ENCODE measurements at regions not wholly inside any gene's neighbourhood (a gene's known extent, or its start where the extent isn't known, plus 50 kb on each side); places are given as distances from the start of the nearest gene placed in this dataset.

DNA sequence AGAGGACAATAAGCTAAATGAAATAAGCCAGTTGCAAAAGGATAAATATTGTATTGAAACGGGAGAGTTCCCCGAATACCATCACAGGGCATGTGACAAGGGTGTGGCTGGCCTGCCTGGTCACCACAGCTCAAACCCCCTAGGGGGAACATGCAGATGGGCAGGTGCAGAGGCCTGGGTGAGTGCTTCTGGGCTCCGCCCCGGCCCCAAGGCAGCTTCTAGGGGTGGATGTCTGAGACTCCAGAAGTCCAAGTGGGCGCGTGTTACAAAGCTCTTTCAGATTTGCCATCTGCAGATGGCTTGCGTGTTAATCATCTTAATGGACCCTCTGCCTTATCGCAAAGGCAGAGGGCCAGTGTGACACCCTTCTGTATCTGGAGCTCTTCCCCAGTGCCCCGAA is 559.2 kb upstream of the IMPG1 start:
- Mint-ChIP-seq H3K27me3 (no peaks in the 10 kb centered on the region), H3K4me1 (ENCODE audit: low read depth) (no peaks in the 10 kb centered on the region), H3K27ac (no peak overlapping the region), H3K9me3 (peaks cover 6% of the 10 kb centered on the region), H3K4me3 (no peak overlapping the region), H3K36me3 (ENCODE audit: low read depth) (no peaks in the 10 kb centered on the region)
- no peaks in the 10 kb centered on the region for H3K27me3 ChIP-seq (ENCODE audit: control insufficient read depth in 1 of 2, insufficient read depth in 2 of 2, low read length in 2 of 2)
- intact Hi-C loops (cut with DNase I, micrococcal nuclease), result no loop called here
- TF ChIP-seq, protein P1, sequence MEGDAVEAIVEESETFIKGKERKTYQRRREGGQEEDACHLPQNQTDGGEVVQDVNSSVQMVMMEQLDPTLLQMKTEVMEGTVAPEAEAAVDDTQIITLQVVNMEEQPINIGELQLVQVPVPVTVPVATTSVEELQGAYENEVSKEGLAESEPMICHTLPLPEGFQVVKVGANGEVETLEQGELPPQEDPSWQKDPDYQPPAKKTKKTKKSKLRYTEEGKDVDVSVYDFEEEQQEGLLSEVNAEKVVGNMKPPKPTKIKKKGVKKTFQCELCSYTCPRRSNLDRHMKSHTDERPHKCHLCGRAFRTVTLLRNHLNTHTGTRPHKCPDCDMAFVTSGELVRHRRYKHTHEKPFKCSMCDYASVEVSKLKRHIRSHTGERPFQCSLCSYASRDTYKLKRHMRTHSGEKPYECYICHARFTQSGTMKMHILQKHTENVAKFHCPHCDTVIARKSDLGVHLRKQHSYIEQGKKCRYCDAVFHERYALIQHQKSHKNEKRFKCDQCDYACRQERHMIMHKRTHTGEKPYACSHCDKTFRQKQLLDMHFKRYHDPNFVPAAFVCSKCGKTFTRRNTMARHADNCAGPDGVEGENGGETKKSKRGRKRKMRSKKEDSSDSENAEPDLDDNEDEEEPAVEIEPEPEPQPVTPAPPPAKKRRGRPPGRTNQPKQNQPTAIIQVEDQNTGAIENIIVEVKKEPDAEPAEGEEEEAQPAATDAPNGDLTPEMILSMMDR (IDR thresholded peaks at IDR 0.05), result no peak
- CTCF ChIA-PET, result no interaction called here
- peaks cover 0 to 29% of the 10 kb centered on the region in 2 experiments for H3K9me3 ChIP-seq (ENCODE audit: control insufficient read depth in 1 of 2, insufficient read depth in 1 of 2, low read length in 2 of 2)
- ATAC-seq (ENCODE audit: poor library complexity) (no peak), DNase-seq (no peak)
- no peaks in the 10 kb centered on the region for H3K36me3 ChIP-seq (ENCODE audit: insufficient read depth, low read length)
- no peaks in the 10 kb centered on the region for H3K4me1 ChIP-seq (ENCODE audit: insufficient read depth, low read length)
- H3K4me3 ChIP-seq (ENCODE audit: low read length), result no peak overlapping the region
- POLR2A ChIA-PET, result no interaction called here
- no peak overlapping the region for H3K27ac ChIP-seq (ENCODE audit: low read depth in 1 of 2, low read length in 2 of 2)

DNA sequence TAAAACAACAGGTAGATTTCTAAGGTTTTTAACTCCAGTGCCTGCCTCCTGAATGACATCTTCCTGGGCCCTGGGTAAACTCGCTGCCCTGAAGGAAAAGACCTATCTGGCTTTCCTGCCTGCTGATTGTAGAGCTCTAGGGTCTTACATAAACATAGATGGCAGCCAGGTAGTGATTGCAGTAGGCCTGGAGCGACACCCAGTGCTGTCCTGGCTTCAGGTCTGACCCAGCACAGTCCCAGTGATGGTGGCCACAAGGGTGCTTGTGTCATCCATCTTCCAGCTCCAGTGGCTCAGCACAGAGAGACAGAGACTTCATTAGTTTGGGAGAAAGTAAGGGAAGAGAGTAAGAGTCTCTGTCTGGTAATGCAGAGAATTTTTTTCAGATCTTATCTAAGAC is 542.9 kb upstream of the IMPG1 start:
- Histone ChIP-seq H3K9me3 (ENCODE audit: control insufficient read depth in 1 of 2, insufficient read depth in 1 of 2, low read length in 2 of 2) (no peaks in the 10 kb centered on the region), H3K27ac (ENCODE audit: low read depth in 1 of 2, low read length in 2 of 2) (no peak overlapping the region), H3K27me3 (ENCODE audit: control insufficient read depth in 1 of 2, insufficient read depth in 2 of 2, low read length in 2 of 2) (no peaks in the 10 kb centered on the region), H3K4me1 (ENCODE audit: insufficient read depth, low read length) (no peaks in the 10 kb centered on the region), H3K36me3 (ENCODE audit: insufficient read depth, low read length) (no peaks in the 10 kb centered on the region), H3K4me3 (ENCODE audit: low read length) (no peak overlapping the region)
- no peak overlapping the region for H3K27ac Mint-ChIP-seq
- no peaks in the 10 kb centered on the region for H3K27me3 Mint-ChIP-seq
- intact Hi-C loops (cut with DNase I, micrococcal nuclease), result no loop called here
- TF ChIP-seq, protein P1 (IDR thresholded peaks at IDR 0.05), result no peak
- no peak for DNase-seq
- CTCF ChIA-PET, result no interaction called here
- no peak overlapping the region for H3K4me3 Mint-ChIP-seq
- H3K4me1 Mint-ChIP-seq (ENCODE audit: low read depth), result no peaks in the 10 kb centered on the region
- no peak for ATAC-seq (ENCODE audit: poor library complexity)
- POLR2A ChIA-PET, result no interaction called here
- H3K36me3 Mint-ChIP-seq (ENCODE audit: low read depth), result no peaks in the 10 kb centered on the region
- peaks cover 2% of the 10 kb centered on the region for H3K9me3 Mint-ChIP-seq

DNA sequence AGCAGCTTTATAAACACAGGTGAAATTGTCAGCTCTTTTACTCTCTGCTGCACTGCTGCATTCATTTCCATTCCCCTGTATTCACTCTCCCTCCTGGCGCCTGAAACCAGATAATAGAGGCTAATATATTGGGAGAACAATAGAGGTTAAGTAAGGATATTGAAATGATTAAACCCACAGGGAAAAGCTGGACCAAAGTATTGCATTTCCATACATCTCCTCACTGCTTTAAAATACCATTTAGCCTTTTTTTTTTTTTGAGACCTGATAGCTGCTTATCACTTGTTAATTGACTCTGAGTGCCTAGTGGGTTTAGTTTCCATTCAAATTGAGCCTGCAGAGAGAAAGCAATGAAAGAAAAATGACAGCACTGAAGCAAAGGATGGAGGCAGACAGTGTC is 540.5 kb upstream of the IMPG1 start:
- no peaks in the 10 kb centered on the region for H3K27me3 ChIP-seq (ENCODE audit: control insufficient read depth in 1 of 2, insufficient read depth in 2 of 2, low read length in 2 of 2)
- H3K36me3 Mint-ChIP-seq (ENCODE audit: low read depth), result no peaks in the 10 kb centered on the region
- no peaks in the 10 kb centered on the region for H3K27me3 Mint-ChIP-seq
- TF ChIP-seq, protein P1 (IDR thresholded peaks at IDR 0.05), result no peak
- peaks cover 2% of the 10 kb centered on the region for H3K9me3 Mint-ChIP-seq
- no peak for ATAC-seq (ENCODE audit: poor library complexity)
- H3K9me3 ChIP-seq (ENCODE audit: control insufficient read depth in 1 of 2, insufficient read depth in 1 of 2, low read length in 2 of 2), result peaks cover 0 to 5% of the 10 kb centered on the region in 2 experiments
- no peak overlapping the region for H3K27ac Mint-ChIP-seq
- no peak overlapping the region for H3K27ac ChIP-seq (ENCODE audit: low read depth in 1 of 2, low read length in 2 of 2)
- CTCF ChIA-PET, result no interaction called here
- intact Hi-C loops (cut with DNase I, micrococcal nuclease), result no loop called here
- no peaks in the 10 kb centered on the region for H3K4me1 Mint-ChIP-seq (ENCODE audit: low read depth)
- DNase-seq, result no peak
- H3K4me3 ChIP-seq (ENCODE audit: low read length), result no peak overlapping the region
- H3K4me1 ChIP-seq (ENCODE audit: insufficient read depth, low read length), result no peaks in the 10 kb centered on the region
- H3K4me3 Mint-ChIP-seq, result no peak overlapping the region
- POLR2A ChIA-PET, result no interaction called here
- H3K36me3 ChIP-seq (ENCODE audit: insufficient read depth, low read length), result no peaks in the 10 kb centered on the region

All from CD4-positive, alpha-beta T cell (primary cell).